HG03442 (cell line): ENCODE measurements at regions not wholly inside any gene's neighbourhood (a gene's known extent, or its start where the extent isn't known, plus 50 kb on each side); places are given as distances from the start of the nearest gene placed in this dataset.

Experiments
- ATAC-seq: cut with Tn5 transposase; IDR thresholded peaks from one replicate; pipeline ENCODE4 v1.9.1; 2021; ENCODE audit warnings: mild to moderate bottlenecking, moderate library complexity; ENCODE audit not compliant: unreplicated experiment

DNA sequence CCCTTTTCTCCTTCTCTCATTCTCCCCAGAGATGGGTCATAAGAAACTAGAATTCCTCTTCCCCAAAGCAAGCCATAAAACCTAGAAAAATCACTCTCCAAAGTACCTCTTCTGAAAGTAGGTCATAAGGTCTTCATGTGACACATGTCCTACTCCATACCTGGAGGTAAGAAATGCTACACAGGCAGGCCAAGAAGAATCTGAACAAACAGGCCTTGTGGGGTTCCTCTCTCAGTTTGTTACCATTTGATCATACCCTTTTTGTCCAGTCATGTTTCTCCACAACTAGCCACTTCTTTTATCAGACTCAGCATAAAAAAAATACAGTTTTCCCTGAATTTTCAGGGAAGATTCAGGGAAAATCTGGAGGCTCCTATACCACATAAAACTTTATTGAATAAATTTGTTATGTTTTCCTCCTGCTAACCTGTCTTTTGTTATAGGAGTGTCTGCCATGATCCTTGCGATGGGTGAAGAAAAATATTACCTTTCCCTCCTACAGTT, 134.4 kb upstream of the LMO4 start:
- no peak for ATAC-seq

DNA sequence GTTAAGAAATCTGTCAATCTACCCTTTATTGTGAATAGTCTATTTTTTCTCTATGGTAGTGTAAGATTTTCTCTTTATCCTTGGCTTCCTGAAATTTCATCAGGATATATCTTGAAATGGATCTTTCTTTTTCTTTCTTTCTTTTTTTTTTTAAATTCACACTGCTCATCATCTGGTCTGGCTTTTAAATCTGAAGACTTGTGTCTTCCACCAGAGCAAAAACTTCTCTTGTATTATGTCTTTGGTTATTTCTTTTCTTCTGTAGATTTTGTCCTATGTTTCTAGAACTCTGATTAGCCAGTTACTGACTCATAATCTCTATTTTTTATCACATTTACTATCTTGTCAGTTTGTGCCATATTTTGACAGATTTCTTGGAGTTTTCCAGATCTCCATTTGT, 133.8 kb upstream of the LMO4 start:
- no peak for ATAC-seq

DNA sequence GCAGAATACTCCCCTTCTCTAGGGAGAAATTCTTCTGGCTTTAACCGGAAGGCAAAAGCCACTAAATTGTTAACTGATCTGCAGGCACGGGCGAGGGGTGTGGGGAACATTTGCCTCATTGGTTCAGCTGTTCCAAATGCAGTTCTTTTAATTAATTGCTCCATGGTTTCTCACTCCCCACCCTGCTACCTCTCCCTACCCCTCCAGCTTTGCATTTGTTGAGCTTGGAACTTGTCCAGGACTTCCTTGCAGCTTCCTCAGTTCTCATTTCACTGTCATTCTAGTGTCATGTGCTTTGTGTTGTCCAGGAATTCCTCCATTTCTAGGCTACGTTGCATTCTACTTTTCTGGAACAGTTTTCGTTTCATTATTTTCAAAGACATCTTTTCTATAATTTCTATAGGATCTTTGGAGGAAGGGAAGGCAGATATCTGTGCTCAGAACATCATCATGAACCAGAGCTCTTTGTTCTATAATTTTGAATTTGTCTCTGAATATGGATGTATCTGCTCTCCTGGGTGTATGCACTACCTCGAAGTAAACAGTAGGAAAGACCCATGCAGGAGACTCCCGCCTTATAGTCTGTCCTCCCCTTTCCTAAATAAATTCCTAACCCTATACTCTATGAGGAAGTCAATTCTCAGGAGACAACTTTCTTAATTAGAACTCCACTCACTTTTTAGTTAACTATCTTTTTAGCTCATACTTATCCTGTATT, 132.4 kb upstream of the LMO4 start:
- no peak for ATAC-seq

DNA sequence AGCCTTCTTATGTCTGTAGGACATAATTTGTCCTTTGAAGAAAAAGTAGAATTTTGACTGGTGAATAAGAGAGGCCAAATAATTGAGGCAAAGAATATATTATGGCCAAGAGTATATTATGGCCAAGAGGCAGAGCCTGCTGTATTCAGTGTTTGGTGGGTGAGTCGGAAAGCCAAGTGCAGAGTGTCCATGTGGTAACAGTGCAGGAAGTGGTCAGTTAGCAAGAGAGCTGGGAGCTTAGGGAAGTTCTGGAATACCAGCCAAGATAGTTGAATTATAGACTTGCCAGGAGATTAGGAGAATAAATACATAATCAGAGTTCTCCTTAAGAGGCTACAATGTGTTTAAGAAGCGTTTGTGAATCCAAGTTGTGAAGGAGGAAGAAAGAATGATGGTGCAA, 131.5 kb upstream of the LMO4 start:
- ATAC-seq = no peak

DNA sequence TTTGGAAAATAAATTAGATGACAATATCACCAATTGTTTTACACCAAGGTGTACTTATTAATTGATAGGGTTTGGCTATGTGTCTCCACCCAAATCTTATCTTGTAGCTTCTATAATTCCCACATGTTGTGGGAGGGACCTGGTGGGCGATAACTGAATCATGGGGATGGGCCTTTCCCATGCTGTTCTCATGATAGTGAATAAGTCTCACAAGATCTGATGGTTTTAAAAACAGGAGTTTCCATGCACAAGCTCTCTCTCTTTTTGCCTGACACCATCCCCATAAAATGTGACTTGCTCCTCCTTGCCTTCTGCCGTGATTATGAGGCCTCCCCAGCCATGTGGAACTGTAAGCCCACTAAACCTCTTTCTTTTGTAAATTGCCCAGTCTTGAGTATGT, 131.0 kb upstream of the LMO4 start:
- ATAC-seq = no peak

DNA sequence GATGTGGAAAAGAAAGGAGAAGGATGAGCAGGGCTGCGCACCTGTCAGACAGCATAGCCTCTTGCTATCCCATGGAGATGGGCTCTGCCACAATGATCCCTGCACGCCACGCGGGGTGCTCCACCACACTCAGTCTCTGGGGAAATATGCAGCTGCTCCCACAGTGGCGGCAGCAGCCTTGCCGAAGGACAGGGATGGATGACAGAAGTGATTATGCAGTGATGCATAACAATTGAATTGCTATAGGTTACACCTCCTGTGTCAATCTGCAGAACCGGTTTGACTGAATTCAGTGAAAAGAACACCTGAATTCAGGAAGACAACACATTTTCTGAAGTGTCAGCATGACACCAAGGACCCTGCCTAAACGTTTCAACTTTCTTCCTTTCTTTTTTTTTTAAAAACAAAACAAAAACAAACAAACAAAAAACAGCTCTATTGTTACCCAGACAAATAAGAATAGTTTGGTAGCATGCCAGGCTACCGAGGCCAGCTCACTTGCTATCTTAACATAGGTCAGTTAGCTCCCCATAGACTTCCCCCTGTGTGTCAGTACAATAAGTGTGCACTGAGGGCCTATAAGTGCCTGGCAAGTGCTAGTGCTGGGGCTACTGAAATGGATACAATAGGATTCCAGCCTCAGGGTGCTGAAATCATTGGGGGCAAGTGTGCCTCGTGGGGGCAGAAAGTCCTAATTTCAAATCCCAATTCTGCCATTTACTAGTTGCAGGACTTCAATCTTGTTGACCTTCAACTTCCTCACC, 127.6 kb upstream of the LMO4 start:
- no peak for ATAC-seq

DNA sequence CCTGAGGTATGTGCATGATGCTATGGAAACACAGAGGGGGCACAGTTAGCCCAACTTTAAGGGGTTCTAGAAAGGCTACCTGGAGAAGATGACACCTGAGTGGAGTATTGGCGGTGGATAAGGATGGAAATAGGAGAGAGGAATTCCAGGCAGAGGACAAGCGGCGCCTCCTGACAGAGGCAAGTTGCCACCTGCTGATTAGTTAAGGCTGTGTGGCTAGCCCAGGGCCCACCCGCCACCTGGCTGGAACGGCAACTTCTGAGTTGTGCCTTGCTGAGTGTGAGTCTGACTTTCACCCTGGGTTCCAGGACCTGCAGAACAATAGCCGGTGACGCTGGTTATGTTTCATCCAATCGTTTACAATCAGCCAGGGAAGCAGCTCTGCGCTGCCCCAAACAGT, 126.9 kb upstream of the LMO4 start:
- ATAC-seq = no peak

DNA sequence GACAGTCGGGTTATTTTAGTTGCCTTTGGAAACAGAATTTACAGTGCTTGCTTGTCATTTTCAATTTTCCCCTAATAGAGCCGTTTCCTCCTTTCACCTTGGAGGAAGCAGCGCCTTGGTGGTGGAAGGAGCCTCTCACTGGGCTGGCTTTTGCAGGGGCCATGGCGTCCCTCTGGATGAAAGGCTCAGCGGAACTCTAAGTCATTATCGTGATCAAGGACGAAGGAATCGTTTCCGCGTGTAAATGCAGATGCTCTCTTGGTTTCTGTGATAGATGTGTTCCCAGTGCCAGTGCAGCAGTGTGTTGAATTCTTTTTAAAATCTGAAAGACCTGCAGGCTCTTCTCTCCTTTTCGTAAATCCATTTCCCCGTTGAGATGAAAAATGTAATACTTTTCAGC, 126.2 kb upstream of the LMO4 start:
- ATAC-seq = no peak

DNA sequence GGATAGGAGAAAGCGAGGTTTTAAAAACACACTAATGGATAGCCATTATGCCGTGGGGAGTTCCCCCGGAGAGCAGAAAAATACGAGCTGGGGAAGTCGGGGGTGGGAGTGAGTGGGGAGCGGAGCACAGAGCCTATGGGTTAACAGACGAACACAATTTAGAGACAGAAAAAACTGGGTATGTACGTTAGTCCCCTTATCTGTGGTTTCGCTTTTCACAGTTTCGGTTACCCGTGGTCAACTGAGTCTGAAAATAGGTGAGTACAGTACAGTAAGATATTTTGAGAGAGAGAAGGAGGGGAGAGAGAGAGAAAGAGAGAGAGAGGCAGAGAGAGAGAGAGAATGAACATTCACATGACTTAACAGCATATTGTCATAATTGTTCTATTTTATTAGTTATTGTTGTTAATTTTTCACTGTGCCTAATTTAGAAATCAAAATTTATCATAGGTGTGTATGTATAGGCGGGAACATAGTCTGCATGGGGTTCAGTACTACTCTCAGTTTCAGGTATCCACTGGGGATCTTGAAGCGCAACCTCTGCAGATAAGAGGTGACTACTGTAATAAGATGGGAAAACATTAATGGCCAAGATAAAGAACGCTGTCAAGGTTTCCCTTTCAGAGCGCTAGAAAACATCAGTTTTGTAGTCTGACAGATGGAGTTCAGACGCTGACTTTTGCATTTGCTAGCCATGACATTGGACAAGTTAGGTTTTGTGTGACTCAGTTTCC, 125.6 kb upstream of the LMO4 start:
- ATAC-seq = peak; percentile 95

DNA sequence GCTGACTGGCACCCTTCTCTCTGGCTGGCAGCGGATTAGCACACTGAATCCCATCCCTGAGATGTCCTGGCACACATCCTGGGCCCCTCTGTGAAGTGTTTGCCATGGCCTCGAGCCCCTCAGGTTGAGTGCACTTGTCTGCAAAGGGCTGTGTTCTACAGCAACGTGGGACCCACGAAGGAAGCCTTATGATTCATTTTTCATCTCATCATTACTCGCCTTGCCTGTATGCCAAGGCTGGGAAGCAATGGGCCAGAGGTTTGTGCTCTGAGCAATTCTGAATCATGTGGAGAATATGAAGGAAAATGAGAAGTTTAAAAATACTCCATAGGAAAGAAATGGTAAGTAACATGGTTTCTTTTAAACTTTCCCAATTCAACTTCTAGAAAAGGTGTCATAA, 124.8 kb upstream of the LMO4 start:
- ATAC-seq = no peak

DNA sequence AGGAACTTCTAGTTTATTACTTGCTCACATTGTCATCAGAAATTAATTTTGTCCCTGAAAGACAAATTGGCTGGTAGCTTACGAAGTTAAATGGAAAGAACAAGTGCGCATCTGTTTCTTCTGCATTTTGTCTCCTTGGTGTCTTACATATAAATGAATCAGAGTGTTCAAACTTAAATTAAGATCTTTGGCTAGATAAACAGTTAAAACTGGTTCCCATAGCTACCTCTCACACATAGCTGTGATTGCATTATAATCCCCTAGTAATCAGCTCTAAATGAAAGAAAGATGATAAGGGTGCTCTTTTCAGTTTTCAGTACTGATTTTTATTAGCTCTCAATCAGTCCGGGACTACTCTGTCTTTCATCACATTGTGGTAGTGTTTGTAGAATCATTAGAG, 124.2 kb upstream of the LMO4 start:
- no peak for ATAC-seq

DNA sequence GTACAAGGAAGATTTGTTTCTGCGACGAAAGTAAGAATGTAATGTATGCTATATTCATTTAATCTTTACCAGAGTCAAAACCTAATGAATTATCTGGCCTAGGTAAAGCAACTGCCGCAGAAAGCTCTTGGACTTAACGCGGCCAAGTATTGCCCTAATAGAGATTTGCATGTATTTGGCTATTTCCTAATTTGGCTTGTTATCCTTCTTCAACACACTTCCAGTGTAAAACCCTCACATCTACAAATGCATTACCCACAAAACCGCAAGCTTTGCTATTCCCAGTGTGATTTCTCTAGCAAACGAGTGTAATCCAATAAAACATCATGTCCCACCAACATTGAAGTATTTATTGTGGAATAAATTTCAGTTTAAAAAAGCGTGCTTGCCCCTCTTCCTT, 123.8 kb upstream of the LMO4 start:
- ATAC-seq = no peak

DNA sequence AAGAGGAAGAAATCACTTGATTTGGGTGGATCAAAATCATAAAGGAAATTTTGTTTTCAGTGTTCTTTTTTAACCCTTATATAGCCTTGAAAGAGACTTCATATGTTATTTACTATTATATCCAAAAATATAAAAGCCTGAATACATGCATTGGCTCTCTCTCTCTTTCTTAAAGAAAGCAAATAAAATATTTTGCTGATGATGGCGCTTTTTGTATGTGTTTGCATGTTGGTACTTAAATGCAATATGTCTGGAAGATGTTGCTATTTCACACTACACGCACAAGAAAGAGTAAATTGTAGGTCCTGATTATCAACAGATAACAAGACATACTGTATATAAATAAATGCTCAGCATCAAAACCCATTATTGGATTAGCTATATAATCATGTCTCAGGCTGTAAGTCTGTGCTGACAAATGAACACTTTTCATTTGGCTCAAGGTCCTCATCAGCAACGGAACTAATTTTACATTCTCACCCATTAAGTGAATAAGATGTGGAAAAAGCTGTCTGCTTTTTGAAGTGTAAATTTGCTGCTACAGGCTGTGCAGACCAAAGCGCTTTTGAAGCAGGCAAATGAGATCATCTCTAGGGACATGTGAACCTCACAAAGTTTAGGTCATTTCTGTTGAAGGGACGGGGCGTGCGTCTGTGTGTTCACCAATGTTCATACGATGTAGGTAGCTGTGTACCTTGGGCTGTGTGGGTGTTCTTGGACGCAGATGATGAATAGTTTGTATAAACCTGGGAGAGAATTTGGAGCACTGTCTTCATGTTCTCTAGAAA, 122.4 kb upstream of the LMO4 start:
- no peak for ATAC-seq

DNA sequence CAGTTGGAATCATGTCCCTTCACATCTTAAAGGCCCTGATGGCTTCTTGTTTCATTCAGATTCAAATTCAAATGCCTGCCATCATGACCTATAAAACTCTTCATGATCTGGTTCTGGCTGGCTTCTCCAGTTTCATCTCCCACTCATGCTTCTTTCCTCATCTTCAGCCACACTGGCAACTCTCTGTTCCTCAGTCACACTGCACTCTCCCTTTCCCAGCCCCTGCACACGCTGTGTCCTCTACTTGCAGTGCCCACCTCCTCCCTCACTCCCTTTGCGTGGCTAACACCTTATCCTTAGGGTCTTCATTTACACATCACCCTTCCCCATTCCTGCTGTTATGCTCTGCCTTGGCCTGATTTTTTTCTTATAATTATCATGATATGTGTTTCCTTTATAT, 120.6 kb upstream of the LMO4 start:
- no peak for ATAC-seq

DNA sequence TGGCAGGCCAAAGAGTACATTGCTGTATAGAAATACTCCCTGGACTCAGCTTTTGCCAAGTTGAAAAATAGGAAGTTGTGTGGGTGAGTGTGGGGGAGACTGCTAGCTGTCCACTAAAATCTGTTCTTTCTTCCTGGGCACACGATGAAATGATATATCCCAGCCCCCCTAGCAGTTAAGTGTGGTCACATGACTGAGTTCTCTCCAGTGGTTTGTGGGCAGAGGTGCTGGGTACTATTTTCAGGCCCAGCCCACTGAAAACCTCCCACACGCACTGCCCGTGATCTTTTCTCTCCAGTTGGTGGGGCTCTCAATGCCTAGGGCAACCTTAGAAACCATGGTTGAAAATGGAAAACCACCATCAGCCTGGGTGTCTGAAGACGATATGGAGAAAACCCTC, 119.7 kb upstream of the LMO4 start:
- no peak for ATAC-seq

DNA sequence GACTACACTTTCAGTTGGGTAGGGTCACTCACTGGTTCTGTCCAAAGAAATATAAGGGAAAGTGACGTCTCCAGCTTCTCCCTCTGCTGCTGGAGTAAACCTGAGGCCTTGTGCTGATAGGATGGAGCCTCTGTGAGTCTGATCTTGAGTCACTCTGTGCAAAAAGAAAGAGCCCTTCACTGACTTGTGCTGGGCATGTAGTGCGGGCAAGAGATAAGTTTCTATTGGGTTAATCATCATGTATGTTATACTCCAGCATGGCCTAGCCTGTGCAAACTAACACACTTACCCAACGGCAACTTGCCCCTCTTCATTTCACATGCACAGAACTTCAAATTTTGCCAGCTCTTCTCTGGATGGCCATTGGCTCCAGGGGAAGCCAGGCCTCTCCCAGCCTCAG, 118.5 kb upstream of the LMO4 start:
- no peak for ATAC-seq

DNA sequence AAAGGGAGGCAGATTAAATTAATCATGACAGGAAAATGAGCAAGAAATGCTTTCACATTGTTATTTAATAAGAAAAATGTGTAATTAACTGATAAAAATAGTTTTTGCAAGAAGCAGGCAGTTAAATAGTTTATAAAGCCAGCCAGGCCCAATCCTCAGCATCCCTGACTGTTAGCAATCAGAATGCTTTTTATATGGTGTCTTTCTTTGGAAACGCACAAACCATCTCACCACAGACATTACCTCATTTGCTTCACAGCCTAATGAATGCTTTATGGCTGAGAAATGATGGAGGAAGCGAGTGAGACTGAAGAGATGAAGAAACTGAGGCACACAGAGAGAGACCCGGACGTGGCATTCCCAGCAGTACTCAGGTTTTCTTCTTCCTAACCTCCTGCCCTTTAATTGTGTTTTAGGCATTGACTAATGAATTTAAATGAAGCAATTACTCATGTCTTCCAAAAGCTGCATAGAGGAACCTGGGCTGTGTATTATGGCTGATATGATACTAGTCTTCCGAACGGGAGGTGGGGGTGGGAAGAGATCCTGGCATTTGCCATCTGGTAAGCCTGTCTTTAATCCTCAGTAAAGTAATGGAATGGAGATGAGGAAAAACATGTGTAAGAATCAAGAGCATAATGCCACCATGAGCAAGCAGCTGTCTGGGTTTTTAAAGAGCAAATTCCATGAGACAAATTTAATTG, 116.1 kb upstream of the LMO4 start:
- ATAC-seq = no peak

DNA sequence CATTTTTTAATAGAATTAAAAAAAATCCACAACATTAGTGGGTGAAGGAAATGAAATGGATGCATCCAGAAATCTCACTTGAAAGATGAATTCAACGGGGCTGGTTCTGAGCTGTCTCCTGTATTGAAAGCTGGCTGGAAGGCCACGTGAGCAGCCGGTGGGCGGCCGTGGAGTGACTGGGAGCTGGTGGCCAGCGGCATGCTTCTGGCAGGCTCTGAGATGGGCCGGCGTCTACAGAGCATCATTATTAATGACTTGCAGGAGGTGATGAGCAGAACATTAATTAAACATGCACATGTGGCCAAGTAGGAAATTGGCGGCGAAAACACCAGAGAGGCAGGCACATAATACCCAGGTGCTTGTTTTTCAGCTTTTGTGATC, 115.6 kb upstream of the LMO4 start:
- no peak for ATAC-seq

DNA sequence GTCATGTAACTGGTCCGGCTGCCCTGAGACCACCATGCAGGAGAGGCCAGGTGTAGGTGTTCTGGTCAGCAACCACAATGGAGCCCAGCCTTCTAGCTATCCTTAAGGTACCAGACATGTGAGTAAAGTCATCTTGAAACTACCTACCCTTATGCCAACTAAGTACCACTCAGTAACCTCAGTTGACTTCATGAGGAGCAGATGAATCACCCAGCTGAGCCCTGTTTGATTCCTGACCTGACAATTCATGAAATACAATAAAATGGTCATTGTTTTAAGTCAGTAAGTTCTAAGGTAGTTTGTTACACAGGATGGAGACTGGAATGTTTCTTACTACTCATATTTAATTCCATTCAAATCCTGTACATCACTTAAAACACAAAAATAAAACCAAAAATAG, 113.1 kb upstream of the LMO4 start:
- no peak for ATAC-seq

DNA sequence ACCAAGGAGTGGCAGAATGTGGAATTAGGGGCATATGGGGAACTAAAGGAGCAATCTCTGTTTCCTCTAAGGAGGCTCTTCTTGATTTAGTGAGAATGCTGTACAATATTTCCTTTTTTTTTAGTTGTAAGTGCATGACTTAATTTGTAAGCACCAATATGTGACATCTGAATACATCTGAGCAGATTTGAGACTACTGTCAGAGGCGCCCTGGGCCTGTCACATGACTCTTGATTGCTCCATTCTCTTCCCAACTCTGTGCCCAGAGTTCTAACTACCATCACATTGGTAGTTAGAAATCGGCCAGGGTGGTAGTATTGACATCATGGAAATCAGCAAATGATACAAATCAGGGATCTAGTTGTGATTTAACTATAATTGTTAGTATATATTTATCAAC, 110.1 kb upstream of the LMO4 start:
- ATAC-seq = no peak

DNA sequence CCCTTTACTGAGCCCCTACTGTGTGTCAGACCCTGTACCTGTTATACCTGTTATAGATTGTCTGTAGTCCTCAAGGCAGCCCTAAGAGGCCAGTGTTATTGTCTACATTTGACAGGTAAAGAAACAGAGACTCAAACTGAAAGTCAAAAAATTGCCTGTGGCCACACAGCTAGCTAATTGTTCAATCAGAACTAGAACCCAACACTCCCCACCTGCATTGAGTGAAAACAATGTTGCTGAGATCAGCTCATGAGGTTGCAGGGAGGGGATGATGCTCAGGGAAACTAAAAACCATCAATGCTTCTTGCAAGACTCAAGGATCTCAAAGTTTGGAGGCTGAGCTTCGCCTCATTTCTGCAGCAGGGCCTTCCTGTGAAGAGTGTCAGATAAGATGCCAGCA, 109.5 kb upstream of the LMO4 start:
- ATAC-seq = no peak
